GM18507 (cell line): ENCODE measurements at regions not wholly inside any gene's neighbourhood (a gene's known extent, or its start where the extent isn't known, plus 50 kb on each side); places are given as distances from the start of the nearest gene placed in this dataset.

Experiments used
- DNase-seq: peaks from one replicate; pipeline ENCODE4 v3.0.0; 2011; ENCODE audit warnings: low read depth; ENCODE audit not compliant: insufficient read length; ENCODE audit errors: extremely low spot score
- FAIRE-seq: peaks from 2 replicates; lab custom pipeline; 2011; peaks lifted over from hg19 to GRCh38; lab: Jason Lieb, UNC

DNA sequence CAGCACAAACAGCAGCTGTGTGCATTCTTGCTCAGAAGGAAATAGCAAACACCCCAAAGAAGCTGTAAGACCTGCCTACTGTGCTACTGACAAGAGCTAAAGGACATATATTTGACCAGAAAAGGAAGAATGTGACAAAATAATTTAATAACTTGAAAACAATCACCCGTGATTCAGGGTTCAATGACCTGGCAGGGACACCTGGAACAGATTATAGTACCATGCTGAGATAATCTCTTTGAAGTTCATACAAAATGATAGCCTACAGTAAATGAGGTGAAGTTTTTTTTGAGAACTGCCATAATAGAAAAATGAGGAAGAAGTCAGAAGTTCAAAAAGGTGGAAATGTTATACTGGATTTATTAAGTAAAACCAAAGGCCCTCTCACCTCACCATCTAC lies 324.8 kb upstream of the GULP1 start:
- DNase-seq (no peak), FAIRE-seq (no peak)

DNA sequence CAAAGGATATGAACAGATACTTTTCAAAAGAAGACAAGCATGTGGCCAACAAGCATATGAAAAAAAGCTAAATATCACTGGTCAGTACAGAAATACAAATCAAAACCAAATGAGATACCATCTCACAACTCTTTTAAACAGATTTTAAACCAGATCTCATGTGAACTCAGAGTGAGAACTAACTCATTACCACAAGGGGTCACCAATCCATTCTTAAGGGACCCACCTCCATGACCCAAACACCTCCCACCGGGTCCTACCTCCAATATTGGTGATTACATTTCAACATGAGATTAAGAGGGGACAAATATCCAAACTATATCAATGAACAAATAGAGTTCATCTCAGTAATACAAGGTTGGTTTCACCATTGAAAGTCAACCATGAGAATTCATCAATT lies 319.8 kb upstream of the GULP1 start:
- DNase-seq (no peak), FAIRE-seq (no peak)

DNA sequence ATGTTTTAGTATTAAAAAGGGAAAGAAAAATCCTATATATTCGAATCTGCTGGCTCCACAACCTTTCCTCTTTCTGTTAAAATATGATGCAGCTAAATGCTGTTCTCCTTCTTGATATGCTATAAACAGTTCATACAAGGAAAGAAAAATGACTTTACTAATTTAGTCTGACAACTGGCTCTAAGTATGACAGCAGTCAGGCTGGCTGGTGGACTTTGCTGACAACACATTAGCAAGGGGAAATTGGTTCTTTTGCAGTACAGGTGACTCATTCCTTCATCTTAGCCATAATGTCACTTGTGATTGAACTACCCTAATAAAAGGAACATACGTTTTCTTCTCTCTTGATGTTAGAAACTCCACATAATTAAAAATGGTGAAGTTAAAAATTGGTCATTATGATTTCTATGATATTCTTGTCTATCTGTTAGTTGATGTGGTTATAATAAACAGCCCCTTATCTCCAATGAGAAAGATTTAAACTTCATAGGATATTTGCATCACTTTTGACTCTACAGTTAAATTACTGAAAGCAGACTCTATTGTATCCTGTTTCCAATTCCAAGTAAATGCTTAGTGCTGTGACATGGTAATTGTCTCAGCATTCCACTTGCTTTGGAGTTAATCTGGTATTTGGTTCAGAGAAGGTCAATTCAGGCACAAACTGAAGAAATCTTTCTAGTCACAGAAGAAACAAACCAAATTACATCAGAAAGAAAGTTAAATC lies 315.3 kb upstream of the GULP1 start:
- FAIRE-seq = no peak
- DNase-seq = no peak

DNA sequence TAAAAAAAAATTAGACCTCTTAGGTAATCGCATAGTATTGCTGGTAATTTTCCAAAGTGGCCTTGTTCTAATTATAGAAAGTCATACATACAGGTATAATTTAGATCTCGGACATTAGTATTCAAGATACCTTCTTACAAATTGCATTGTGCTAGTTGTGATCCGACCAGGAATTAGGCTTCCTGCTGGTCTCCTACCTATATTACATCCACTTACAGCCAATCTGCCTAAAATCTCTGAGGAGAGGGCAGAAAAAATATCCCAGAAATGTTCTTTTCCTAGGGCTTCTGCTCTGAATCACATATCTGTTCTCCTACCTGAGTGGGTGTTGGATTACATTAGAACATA lies 314.7 kb upstream of the GULP1 start:
- FAIRE-seq (no peak), DNase-seq (no peak)

DNA sequence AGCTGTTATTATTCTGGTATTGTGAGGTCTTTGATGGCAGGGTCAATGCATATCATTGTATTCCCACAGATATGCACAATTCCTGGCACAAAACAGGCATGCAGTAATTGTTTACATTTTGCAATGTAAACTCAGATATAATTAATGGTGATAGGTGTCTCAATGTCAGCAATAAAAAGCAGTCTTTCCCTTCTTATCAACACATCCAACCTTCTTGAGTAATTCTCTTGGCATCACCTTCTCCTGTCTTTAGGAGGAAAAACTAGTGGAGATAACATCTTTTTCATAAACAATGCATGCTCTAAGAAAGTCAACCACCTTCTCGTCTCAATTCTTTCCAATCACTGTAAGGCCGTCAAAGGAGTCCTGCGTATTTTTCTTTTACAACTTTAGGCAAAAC lies 313.3 kb upstream of the GULP1 start:
- DNase-seq (no peak), FAIRE-seq (no peak)

DNA sequence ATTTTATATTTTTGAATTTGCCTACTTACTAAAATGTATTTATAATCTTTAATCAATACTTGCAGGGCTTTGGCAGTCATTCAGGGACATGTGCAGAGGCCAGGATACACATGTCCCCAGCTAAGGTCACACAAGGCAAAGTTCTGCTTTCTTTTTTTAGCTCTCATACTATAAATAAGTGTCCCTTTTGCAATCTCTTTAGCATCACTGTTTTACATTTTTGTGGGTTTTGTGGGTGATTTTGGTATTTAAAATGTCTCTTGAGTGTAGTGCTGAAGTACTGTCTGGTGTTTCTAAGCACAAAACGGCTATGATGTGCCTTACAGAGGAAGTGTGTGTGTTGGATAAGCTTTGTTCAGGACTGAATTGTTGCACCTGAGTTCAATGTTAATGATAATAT lies 309.0 kb upstream of the GULP1 start:
- DNase-seq = no peak
- FAIRE-seq = no peak

DNA sequence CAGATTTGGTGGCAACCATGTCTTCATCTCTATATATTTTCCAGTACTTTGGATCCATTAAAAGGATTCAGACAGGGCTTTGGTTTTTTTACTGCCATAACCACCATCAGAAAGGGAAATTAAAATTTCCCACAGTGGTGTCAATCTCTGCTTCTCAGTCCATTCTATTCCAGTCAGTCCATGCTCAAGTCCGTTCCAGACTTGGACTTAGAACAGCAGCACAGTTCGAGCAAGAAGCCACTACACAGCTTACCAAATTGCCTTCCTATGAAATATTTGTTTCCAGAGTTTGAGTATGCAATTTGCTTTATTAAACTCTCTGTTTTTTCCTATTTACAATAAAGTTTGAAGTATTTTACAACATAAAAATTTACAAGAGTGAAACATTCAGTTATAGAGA lies 306.5 kb upstream of the GULP1 start:
- FAIRE-seq (no peak), DNase-seq (no peak)

DNA sequence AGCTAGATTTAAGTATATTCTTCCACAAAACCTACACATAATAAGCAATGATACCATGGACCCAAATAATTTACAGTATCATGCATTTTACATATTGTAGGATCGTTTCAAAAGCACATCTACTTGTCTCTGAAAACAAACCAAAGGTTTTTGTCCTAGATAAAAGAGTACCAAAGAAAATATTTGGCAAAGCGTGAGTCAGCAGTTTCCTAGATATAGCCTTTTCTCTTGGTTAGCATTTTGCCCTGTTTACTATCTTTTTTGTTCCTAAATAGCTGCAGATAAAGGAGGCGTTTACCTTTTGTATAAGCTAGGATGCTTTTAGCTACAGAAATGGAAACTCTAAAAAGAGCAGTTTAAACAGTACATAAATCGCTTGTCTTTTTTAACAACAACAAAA lies 305.8 kb upstream of the GULP1 start:
- DNase-seq (no peak), FAIRE-seq (no peak)

DNA sequence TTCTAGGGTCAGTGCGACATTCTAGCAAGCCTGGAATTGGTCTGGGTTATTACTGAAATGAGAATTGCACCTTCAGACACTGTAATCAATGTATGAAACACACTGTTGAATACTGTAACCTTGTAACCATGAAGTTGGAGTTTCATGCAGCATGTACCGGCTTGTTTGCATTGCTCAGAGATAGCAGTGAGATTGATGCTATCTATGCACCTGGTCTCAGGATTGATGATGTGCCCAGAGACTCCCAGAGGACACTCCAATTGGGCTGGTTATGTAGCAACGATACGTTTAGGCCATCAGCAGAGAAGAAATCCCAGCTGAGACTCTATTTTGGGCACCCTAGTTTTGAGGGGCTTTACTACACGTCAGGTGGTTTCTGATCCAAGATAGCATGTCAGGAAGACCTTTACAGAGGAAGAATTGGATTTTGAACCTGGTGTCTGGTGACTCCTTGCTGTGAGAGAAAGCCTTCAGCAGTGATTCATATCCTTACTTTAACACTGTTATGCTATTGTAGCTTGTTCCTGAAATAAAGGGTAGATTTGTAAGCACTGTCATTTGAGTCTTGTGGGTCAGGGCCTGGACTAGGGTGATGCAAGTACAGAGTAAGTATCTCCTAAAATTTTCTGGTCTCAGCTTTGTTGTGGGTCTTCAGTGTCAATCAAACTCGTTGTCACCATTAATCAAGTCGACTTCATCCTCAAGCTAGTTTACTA lies 305.1 kb upstream of the GULP1 start:
- DNase-seq (no peak), FAIRE-seq (no peak)

DNA sequence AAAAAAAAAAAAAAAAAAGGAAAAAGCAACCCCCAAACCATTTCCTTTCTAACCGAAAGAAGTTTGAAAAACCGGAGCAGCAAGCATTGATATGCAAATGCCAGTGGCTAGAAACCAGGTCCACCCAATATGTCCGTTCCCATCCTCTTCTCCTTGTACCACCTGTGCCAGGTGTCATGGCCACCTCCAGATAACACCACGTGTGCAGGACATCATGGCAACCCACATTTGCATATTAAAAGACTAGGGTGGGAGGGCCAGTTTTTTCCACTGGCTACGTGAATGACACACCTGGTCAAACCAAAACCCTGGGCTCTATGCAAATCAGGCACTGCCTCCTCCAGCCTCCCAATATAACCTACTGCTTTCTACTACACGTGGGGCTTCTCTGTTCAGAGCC lies 303.3 kb upstream of the GULP1 start:
- DNase-seq = no peak
- no peak for FAIRE-seq

DNA sequence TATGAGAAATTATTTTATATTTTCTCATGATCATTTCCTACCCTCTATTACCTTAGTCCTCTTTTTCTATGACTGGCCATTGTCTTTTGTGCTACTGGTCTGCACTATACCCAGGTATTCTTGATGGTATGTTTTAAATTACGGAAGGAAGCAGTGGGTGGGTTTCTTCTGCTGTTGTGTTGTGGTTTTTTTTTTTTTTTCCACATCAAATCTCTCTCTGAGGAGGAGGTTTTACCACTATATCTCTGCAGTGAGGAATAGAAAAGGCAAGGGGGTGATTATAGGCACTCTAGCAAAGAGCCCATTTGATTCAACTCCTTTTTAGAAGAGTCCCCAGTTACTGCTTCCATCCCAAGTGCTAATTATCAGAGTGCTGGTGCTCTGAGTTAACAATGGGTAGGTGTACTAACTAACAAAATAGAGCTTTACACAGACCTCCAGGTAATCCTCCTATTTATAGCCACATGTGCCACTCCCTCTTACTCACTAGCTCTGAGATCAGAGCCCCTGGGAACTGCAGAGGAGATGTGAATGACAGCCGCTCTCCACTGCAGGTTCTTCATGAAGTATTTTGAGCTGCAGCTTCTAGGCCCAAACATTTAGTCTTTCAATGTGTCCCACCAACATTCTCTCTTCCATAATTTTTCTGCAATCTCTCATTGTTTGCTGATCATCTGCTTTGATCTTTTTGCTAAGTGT lies 301.6 kb upstream of the GULP1 start:
- FAIRE-seq (no peak), DNase-seq (no peak)

DNA sequence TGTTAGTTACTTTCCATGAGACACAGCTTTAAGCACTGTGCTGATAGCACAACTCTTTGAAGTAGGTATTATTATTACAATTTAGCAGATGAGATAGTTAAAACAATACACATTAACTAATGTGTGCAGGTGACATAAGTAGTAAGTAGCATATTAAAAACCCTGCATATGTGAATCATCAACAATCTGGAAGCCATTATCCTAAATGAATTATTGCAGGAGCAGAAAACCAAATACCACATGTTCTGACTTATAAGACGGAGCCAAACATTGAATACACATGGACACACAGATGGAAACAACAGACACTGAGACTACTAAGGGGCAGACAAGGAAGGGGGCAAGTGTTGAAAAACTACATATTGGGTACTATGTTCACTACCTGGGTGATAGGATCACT lies 300.3 kb upstream of the GULP1 start:
- no peak for FAIRE-seq
- no peak for DNase-seq

DNA sequence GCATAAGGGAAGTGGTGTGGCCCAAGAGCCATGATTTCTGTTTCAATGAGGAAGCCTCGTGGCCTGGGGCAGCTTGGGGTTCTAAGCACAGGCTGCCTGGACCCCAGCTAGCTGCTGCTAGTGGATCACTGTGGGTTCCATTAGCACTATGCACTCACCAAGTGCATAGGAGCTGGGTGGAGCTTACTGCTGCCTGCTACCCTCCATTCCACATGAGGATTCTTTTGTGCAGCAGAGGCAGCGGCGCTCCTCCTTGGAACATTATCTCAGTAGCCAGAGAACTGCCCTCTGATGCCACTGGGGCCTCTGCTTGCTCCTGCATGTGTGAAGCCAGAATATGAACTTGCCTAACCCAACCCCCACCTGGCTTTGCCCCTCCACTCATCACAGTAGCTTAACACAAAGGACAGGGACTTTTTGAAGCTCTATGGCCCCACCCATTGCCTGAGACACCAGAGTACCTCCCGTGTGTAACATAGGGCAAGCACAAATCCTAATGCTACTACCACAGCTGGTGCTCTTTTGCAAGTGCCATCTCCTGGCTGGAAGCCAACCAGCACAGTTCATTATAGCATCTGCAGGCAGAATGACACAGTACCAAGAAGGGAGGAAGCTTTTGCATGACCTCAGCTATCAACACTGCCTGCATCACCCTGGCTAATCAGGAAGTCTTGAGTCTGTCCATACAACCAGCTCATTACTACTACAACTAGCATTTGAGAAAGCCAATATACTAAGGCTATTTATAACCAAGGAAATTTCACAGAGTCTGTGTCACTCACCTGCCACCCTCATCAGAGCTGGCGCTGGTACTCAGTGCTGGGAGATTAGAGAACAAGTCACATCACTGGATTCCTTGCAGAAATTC lies 297.0 kb upstream of the GULP1 start:
- no peak for FAIRE-seq
- no peak for DNase-seq

DNA sequence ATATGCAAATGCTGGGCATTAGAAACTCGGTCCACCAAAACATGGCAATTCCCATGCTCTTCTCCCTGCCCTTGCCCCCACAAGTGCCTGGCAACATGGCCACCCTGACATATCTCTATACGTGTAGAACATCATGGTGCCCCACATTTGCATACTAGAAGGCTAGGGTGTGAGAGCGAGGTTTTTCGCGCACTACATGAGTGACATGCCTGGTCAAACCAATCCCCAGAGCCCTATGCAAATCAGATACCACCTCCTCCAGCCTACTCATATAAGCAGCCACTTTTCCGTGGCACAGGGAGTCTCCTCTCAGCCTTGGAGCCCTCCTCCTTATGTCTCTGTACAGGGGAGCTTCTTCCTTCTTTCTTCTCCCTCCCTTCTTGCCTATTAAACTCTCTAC lies 296.1 kb upstream of the GULP1 start:
- DNase-seq = no peak
- no peak for FAIRE-seq

DNA sequence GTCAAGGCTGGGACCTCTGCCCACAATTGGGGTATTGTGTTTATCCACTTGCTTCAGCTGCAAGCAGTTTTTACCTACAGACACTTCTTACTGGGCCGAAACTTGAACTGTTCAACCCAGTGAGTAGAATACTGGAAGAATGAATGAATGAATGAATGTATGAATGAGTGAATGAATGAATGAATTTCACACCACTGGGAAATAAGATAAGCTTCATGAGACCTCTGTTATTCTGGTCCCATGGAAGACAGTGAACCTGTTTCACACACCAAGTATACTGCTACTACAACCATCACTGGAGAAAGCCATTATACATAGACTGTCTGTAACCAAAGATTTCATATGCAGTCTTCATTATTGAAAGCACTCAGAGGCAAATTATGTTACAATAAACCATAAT lies 295.0 kb upstream of the GULP1 start:
- no peak for FAIRE-seq
- DNase-seq = no peak

DNA sequence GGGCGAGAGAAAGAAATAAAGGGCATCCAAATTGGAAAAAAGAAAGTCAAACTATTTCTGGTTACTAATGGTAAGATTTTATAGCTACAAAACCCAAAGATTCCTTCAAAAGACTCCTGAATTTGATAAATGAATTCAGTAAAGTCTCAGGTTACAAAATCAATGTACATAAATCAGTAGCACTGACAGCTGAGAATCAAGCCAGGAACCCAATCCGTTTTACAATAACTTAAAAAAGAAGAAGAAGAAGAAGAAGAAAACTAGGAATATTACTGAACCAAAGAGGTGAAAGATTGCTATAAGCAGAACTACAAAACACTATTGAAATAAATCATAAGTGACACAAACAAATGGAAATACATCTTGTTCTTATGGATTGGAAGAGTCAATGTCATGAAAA lies 291.5 kb upstream of the GULP1 start:
- FAIRE-seq = no peak
- no peak for DNase-seq

DNA sequence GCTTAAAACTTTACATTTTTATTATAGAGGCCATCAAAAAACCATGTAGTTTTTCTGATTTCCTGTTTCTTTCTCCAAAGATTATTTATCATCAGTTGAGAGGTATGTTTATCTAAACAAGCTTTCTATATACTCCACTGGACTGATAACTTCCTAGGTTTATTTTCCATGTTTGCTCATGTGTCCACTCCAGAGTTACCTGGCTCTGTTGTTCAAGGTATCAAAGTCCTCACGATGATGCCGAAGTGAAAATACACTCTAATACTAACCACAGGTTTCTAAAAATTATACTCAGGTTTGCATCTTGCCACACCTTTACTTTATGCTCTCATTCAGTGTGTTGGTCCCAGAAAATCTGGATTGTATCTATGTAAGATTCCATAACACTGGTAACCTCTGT lies 287.9 kb upstream of the GULP1 start:
- no peak for FAIRE-seq

DNA sequence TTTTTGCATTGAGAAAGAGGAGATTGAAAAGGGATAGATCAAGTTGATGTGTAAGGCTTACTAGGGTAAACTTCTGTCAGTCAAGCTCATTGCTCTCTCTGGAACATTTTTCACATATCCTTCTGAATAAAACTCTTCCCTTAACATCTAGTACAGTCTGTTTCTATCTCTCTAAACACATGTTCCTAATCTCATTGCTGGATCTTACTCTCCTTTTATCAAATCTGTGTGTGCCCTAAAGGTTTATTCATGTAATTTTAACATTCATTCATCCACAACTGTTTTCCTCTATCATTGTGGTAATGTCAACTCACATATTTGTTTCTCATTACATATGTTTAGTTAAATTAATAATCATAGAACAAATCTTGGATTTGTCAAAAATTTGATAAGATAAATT lies 277.9 kb upstream of the GULP1 start:
- no peak for FAIRE-seq

More for the DNA sequence above, 287.9 kb upstream of the GULP1 start:
- no peak for DNase-seq

DNA sequence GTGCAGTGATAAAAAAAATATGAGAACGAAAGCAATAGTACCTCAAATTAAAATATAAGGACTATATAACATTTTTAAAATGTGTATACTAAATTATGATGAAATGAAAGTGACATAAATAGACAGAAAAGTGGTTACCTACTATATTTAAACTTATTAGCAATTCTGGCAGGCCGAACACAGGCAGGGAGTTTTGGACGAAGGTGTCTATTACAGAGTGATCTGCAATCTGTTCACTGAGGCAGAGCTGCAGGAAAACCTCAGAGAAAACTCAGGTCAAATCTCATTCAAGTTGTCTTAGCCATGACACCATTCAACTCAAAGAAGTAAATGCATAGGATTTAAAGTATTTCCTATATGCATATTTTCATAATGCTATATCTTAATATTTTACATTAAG lies 274.8 kb upstream of the GULP1 start:
- FAIRE-seq = no peak
- DNase-seq = no peak

More for the DNA sequence above, 277.9 kb upstream of the GULP1 start:
- DNase-seq = no peak

DNA sequence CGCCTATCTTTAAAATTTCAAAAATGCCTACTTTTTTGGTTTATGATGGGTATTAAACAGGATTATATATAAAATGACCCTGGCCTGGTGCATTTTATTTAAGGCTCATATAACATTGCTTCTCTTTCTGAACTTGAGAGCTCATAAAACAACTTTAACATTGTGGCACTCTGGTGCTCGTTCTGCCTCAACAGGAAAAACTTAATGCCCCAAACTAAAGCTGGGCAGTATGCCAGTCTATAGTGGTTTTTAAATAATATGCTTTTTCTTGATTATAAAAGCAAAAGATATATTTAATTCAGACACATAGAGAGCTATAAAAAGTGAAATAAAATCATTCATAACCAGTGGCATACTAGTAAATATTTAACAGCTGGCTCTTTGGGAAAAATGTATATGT lies 269.3 kb upstream of the GULP1 start:
- DNase-seq (no peak), FAIRE-seq (no peak)
